Putamen (tissue), 1 donor: ENCODE measurements at regions not wholly inside any gene's neighbourhood (a gene's known extent, or its start where the extent isn't known, plus 50 kb on each side); places are given as distances from the start of the nearest gene placed in this dataset.
"Not testable (repeated sequence)": the region's sequence is repeated elsewhere in the genome, so short reads cannot be mapped to it uniquely, and the experiment has no call there.

Experiments used
- DNase-seq: peaks from one replicate; pipeline ENCODE4 v3.0.0-alpha.2; 2016; ENCODE audit warnings: low spot score

GRCh38 chr6:4374216-4374615 lies 238.8 kb upstream of the ECI2 start:
- no peak for DNase-seq

GRCh38 chr6:4372866-4373265 lies 237.5 kb upstream of the ECI2 start:
- no peak for DNase-seq

GRCh38 chr6:4371207-4371921 lies 236.0 kb upstream of the ECI2 start:
- no peak for DNase-seq

DNA sequence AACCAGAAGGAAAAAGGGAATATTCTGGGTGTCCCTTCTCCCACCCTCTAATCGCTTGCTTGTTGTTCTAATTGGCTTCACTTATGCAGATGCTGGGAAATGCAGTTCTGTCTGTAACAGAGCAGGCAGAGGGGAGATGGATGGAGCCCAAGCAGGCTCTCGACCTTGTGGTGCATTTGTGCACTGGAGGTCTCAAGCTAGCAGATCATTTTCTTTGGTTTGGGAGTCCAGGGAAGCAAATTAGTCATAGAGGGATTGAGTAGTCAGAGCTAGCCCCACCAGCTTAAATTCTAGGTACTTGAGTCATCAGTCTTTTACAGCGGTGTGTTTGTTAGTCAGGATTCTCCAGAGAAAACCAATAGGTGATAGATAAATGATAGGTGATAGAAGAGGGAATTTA lies 234.7 kb upstream of the ECI2 start:
- no peak for DNase-seq

- no peak for DNase-seq
Observed at GRCh38 chr6:4369616-4370015, 234.2 kb upstream of the ECI2 start.

DNA sequence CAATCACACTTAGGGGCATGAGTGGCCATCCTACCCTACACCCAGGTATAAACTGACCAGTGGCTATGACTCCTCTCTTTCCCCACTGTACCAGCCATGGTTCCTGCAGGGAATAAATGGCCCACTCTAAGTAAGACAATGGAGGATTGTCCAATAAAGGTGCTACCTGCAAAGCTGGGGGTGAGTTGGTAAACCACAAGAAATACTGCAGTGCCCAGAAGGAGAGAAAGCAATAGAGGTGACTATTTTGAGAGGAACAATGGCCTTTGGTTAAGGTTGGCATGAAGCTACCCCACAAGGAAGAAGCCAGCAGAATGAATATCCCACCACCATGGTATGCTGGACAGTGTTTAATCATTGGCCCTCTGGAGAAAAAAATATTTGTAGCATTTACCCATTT lies 233.3 kb upstream of the ECI2 start:
- no peak for DNase-seq

GRCh38 chr6:4367643-4368042 lies 232.3 kb upstream of the ECI2 start:
- DNase-seq = no peak

DNA sequence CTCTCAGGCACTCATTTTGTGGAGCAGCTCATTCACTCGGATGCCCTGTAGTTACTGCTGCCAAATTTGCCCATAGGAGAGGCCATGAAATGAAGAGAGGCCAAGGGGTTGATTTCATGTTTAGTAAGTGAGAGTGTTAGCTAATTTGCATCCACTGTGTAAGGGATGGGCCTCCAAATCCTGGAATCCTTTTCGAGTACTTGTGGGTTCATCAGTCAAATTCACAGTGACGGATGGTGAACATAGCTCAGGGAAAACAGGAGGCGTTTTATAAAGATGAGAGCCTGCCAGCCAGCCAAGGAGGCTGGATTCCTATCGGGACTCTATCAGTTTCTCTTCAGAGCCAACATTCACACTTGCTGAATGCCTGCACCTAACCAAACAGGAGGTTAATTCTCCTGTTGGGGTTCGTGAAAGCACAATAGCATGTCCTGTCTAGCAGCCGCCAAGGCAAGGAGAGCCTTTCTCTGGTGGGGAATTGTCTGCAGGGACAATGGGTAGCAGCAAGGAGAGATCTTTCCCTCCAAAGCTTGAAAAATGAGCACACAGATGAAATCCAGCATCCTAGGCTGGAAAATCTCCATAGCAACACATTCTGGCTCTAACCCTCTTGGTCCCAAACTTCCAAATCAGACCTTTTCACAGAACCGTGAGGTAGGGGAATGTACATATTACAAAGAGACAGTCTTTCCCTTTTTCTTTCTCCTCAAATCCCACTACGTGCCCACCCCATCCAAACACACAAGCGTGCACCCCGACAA lies 231.4 kb upstream of the ECI2 start:
- DNase-seq = no peak

DNA sequence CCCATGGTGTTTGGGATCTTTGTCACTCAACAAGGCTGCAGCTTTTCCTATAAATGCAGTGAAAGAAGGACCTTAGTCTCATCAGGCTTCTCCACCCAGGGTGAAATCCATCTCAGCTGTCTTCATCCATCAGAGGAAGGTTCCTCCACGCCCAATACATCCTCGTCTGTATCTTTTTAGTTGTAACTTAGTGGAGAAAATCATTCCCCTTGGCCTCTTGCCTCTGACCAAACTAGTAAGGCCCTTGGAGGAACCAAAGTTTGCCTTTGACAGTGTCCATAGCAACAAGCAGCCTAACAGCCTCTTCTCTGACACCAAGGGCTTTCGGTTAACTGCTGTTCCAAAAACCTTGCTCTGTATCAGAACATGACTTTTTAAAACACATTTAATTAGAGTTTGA lies 230.3 kb upstream of the ECI2 start:
- no peak for DNase-seq

GRCh38 chr6:4364711-4365110 lies 229.3 kb upstream of the ECI2 start:
- DNase-seq = no peak

DNA sequence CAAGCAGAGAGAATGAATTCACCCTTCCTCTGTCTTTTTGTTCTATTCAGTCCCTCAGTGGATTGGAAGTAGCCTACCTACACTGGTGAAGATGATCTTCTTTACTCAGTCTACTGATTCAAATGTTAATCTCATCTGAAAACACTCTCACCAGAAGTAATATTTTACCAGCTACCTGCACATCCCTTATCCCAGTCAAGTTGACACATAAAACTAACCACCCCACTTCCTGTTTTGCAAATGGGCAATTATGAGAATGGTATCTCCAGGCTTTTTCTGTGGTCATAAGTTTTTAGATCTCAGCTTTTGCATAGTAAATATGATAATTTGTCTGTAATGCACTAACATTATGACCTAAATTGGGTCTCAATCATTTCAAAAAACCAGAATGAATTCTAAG lies 228.8 kb upstream of the ECI2 start:
- no peak for DNase-seq

DNA sequence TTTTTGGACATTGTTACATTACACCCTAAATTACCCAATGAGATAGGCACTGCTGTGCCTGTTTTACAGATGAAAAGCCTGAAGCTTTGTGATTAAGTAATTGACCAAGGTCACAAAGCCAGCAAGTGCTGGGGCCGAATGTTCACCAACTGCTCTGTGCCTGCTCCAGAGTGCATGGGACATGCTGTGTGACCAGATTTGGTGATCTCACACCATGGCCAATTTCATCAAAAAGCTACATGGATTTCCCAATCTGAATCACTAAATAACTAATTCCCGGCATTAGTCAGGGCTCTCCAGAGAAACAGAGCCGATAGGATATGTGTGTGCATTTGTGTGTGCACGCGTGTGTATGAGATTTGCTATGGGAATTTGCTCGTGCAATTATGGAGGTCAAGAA lies 228.3 kb upstream of the ECI2 start:
- no peak for DNase-seq

DNA sequence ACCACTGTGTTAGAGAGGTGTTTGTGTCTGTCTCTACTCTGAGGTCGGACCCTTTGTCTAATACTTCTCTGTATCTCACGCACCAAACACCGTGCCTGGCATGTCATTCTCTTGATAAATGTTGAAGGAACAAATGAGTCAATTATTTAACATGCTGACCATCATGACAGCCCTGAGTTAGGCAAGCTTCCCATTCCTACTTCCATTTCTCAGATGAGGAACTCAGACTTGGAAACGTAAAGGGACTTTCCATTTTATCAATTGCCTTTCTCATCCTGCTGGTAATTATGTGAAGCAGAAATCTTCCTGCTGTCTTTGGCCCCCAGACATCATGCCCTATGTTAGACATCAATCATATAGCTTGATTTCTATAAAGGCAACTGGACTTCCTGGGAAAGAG lies 227.0 kb upstream of the ECI2 start:
- DNase-seq = no peak

GRCh38 chr6:4360920-4361319 lies 225.5 kb upstream of the ECI2 start:
- no peak for DNase-seq

DNA sequence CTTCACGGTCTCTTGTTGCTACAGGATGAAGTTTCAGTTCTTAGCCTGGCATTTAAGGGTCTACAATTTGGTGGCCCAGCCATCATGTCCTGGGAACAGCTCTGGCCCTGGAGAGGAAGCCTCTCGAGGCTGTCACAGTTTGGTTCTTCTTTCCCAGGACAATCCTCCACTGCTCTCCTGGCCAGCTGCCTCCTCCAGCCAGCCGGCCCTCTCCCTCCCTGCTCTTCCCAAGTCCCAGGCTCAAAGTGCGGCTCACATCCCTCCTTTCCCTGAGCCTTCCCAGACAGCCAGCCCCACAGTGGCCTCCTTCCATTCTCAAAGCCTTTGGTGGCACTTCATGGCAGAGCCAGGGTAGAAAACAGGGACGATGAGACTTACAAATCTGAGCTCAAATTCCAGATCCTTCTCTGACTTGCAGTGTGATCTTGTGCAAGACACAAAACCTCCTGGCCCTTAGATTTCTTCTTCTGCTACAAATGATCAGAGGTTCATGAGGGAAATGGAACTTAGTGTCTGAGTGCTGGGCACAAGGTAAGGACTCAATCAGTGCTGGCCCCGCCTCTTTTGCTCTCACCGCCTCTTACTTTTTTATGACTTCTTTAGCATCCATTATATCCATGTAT lies 223.8 kb upstream of the ECI2 start:
- DNase-seq = no peak

DNA sequence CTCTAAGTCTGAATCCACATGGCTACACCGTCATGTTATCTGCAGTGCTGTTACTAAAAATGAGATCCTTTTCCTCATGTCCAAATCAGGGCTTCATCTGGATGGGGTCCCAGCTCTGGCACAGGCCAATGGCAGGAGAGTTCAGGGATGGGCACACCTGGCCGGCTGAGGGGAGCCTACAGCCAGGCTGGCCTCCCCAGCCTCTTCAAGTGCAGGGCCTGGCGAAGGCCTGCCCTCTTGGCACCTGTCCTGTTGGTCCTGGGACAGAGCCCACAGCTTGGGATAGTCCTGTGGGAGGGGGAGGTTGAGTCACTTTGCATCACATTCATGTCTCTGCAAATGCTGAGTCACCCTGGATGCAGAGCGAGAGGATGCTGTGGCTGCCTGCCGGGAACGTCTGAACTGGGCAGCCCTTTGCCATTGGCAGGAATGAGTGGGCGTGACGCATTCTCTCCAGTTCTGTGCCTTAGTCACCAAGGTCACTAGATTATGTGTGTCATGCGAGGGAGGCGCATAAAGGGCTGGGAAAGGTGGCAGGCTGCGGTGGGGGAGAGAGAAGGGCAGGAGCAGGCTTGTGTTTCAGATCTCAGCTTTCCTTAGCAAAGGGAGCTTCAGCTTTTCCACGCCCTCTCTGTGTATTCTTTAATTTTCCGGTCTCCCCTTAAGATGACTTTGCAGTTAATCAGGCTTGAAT lies 223.2 kb upstream of the ECI2 start:
- DNase-seq = peak; percentile 69

DNA sequence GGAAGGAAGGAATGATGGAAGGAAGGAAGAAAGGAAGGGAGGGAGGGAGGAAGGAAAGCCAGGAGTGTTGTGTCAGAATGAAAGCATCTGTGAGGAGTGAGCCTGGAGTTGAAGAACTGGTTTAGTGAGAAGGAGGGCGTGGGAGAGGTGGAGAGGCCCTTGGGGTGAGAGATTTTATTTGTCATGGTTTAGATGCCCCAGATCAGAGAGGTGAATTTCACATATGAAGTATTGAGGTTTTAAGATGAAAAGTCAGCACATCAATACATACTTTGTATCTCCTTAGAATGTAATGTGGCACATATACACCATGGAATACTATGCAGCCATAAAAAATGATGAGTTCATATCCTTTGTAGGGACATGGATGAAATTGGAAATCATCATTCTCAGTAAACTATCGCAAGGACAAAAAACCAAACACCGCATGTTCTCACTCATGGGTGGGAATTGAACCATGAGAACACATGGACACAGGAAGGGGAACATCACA lies 222.3 kb upstream of the ECI2 start:
- DNase-seq = not testable (repeated sequence)

DNA sequence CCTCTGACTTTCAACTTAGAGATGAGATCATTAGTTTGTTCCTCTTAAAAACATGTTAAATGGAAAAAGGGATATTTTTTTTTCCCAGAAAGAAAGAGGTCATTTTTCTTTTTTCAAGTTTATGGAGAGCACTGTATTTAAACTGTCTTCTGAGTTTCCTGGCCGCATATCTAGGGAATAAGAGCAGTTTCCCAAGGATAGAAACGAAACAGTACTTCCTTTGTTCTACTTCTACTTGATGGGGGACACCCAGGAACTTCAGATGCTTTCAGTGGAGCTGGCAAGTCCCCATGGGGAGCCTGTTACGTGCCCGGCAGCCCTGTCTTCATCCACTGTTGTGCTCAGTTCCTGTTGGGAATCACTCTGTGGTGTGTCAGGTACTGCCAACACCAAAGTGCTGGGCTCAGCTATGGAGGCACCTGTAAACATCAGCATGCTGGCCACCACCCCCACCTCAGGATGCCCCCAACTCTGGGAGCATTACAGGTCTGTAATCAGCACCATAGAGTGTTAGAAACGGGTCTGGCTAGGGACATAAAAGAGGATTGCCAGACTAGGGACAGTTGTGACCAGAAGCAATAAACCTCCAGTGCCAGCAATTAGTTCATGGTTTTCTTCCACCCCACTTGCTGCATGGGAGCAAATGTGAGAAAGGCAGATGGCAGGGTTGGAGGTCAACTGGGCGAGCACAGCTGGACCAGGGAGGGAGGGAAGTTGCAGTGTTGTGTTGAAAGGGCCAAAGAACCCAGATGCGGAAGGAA lies 221.7 kb upstream of the ECI2 start:
- no peak for DNase-seq

DNA sequence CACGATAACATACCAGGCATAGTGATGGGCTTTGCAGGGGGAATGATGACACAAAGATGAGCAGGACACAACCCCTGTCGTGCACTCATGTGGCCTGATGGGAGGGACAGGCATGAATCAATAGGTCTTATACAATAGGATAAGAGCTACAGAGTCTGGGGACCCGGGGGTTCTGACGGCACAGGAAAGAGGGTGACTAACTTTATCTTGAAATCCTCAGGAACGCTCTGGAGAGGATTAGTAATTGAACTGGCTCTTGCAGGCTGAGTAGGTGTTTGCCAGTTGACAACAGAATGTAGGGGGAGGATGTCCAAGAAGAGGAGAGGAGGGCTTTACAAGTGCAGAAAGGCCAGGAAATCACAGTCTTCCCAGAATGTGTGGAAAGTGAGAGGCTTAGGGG lies 219.9 kb upstream of the ECI2 start:
- no peak for DNase-seq

GRCh38 chr6:4354181-4354580 lies 218.8 kb upstream of the ECI2 start:
- DNase-seq = no peak

- DNase-seq = no peak
Observed at GRCh38 chr6:4352731-4353130, 217.4 kb upstream of the ECI2 start.

- no peak for DNase-seq
Observed at GRCh38 chr6:4352322-4352669, 216.9 kb upstream of the ECI2 start.
